ENCODE measurements at regions not wholly inside any gene's neighbourhood (a gene's known extent, or its start where the extent isn't known, plus 50 kb on each side); places are given as distances from the start of the nearest gene placed in this dataset.
A peak's percentile ranks its signal among the peaks of the same experiment; 100 is the strongest.

- TF ChIP-seq, protein P1, sequence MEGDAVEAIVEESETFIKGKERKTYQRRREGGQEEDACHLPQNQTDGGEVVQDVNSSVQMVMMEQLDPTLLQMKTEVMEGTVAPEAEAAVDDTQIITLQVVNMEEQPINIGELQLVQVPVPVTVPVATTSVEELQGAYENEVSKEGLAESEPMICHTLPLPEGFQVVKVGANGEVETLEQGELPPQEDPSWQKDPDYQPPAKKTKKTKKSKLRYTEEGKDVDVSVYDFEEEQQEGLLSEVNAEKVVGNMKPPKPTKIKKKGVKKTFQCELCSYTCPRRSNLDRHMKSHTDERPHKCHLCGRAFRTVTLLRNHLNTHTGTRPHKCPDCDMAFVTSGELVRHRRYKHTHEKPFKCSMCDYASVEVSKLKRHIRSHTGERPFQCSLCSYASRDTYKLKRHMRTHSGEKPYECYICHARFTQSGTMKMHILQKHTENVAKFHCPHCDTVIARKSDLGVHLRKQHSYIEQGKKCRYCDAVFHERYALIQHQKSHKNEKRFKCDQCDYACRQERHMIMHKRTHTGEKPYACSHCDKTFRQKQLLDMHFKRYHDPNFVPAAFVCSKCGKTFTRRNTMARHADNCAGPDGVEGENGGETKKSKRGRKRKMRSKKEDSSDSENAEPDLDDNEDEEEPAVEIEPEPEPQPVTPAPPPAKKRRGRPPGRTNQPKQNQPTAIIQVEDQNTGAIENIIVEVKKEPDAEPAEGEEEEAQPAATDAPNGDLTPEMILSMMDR (IDR thresholded peaks at IDR 0.05) = peak; percentile 36
- TF ChIP-seq ZFX (IDR thresholded peaks at IDR 0.05; ENCODE audit: borderline replicate concordance) = no peak
Measured at GRCh38 chr2:82234283-82234874, 1929.8 kb upstream of the LRRTM1 start.

Measured in 22Rv1 (cell line).